SJSA1 (cell line): ENCODE measurements at regions not wholly inside any gene's neighbourhood (a gene's known extent, or its start where the extent isn't known, plus 50 kb on each side); places are given as distances from the start of the nearest gene placed in this dataset.

Experiments
- DNase-seq, 2 experiments: peaks; one replicate each; pipeline ENCODE4 v3.0.0-alpha.2; 2015 to 2020; ENCODE audit warnings: low spot score in 2 of 2, low read depth in 1 of 2
- H3K27ac ChIP-seq: fragments of 250-450 bp; sonication (Bioruptor Pico); 2 replicates; pipeline ENCODE4 v1.5.1; 2020; ENCODE audit warnings: mild to moderate bottlenecking, moderate library complexity
- H3K27me3 ChIP-seq: fragments of 250-450 bp; sonication (Bioruptor Pico); replicated peaks from 2 replicates; pipeline ENCODE4 v1.5.1; 2020; ENCODE audit warnings: mild to moderate bottlenecking, moderate library complexity
- H3K36me3 ChIP-seq: fragments of 250-450 bp; sonication (Bioruptor Pico); 2 replicates; pipeline ENCODE4 v1.5.1; 2020; ENCODE audit warnings: mild to moderate bottlenecking
- H3K4me1 ChIP-seq: fragments of 250-450 bp; sonication (Bioruptor Pico); replicated peaks from 2 replicates; pipeline ENCODE4 v1.6.1; 2021; ENCODE audit warnings: mild to moderate bottlenecking
- H3K4me3 ChIP-seq: fragments of 250-450 bp; sonication (Bioruptor Pico); 2 replicates; pipeline ENCODE4 v1.5.1; 2020; ENCODE audit warnings: mild to moderate bottlenecking
- H3K9me3 ChIP-seq: fragments of 250-450 bp; sonication (Bioruptor Pico); replicated peaks from 2 replicates; pipeline ENCODE4 v1.5.1; 2020; ENCODE audit warnings: mild to moderate bottlenecking

DNA sequence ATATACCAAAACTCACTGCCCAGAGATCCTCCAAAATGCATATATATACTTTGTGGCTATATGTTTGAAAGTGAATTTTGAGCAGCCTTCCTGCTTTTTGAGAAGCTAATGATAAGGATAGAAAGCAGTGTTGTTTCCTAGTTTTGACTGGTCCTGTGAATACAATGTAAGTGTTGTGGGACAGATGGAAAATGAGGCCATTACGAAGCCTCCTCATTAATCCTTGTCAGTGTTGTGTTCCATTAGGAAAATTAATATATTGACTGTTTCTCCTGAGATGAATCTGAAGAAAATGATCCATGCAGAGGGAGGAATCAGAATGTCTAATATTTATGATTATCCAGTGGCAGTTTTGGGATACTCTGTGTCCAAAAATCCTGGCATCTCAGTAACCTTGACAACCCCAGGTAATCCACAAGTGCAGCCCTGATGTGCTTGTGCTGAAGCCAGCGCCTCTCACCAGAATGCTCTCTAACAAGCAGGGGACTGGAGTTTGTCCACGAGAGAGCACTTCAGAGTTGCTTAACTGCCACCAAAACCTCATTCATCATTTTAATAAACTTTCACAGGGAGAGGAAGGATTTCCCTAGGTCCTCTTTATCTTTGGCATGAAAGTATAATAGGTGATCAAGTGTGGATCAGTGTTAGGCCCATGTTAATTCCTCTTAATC is 418.6 kb downstream of the CMPK2 start:
- H3K36me3 ChIP-seq, result no peaks in the 10 kb centered on the region
- no peaks in the 10 kb centered on the region for H3K4me1 ChIP-seq
- H3K9me3 ChIP-seq, result peaks cover 9% of the 10 kb centered on the region; the same call in 1 of the 2 replicates
- H3K27ac ChIP-seq, result no peak overlapping the region
- no peak for DNase-seq
- no peak overlapping the region for H3K4me3 ChIP-seq
- H3K27me3 ChIP-seq, result no peaks in the 10 kb centered on the region

- H3K36me3 ChIP-seq, result no peaks in the 10 kb centered on the region
- no peaks in the 10 kb centered on the region for H3K27me3 ChIP-seq
- DNase-seq, result no peak
- no peak overlapping the region for H3K4me3 ChIP-seq
- H3K9me3 ChIP-seq, result peaks cover 9% of the 10 kb centered on the region; the same call in 1 of the 2 replicates
- no peak overlapping the region for H3K27ac ChIP-seq
- no peaks in the 10 kb centered on the region for H3K4me1 ChIP-seq
Measured at GRCh38 chr2:6448893-6449292, 416.8 kb downstream of the CMPK2 start.

DNA sequence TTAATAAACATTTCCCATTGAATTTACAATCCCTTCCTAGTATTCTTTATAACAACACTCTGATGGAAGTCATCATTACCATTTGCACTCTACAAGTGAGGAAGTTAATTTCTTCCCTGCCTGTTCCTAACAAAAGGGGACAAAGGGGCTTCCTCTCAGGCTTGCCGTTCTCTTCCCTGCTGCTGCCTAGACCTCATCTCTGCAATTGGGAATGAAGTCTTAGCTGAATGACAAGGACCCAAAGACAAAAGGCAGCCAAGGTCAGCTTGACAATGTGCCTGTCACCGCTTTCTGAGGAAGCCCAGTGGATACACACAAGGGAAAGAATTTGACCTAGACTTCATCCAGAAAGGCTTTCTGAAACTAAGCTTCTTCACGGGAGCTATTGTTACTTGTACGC is 416.4 kb downstream of the CMPK2 start:
- no peak for DNase-seq
- H3K4me1 ChIP-seq, result no peaks in the 10 kb centered on the region
- peaks cover 9% of the 10 kb centered on the region; the same call in 1 of the 2 replicates for H3K9me3 ChIP-seq
- H3K4me3 ChIP-seq, result no peak overlapping the region
- no peaks in the 10 kb centered on the region for H3K36me3 ChIP-seq
- no peaks in the 10 kb centered on the region for H3K27me3 ChIP-seq
- H3K27ac ChIP-seq, result no peak overlapping the region

DNA sequence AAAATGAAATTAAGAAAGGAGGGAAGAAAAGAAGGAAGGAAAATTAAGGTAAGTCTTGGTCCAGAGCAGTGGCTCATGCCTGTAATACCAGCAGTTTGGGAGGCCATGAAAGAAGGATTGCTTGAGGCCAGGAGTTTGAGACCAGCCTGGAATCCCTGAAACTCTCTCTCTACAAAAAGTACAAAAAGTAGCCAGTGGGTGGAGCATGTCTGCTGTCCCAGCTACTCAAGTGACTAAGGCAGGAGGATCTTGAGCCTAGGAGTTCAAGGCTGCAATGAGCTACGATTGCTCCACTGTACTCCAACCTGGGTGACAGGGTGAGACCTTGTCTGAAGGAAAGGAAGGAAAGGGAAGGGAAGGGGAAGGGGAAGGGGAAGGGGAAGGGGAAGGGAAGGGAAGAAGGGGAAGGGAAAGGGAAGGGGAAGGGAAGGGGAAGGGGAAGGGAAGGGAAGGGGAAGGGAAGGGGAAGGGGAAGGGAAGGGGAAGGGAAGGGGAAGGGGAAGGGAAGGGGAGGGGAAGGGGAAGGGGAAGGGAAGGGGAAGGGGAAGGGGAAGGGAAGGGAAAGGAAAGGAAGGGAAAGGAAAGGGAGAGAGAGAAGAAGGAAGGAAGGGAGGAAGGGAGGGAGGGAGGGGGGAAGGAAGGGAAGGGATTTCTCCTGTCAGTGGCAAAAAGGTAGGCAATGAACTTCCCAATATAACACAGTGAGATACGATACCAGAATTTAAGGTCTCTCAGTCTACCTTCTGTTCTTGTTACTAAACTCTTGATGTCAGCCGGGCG is 412.8 kb downstream of the CMPK2 start:
- Histone ChIP-seq H3K36me3 (no peaks in the 10 kb centered on the region), H3K27ac (no peak overlapping the region), H3K4me3 (no peak overlapping the region), H3K27me3 (no peaks in the 10 kb centered on the region), H3K9me3 (peaks cover 9% of the 10 kb centered on the region; the same call in 1 of the 2 replicates), H3K4me1 (no peaks in the 10 kb centered on the region)
- no peak for DNase-seq

GRCh38 chr2:6454286-6454990 is 411.3 kb downstream of the CMPK2 start:
- Histone ChIP-seq H3K27me3 (no peaks in the 10 kb centered on the region), H3K36me3 (no peaks in the 10 kb centered on the region), H3K27ac (no peak overlapping the region), H3K4me1 (no peaks in the 10 kb centered on the region), H3K9me3 (peaks cover 9% of the 10 kb centered on the region; the same call in 1 of the 2 replicates), H3K4me3 (no peak overlapping the region)
- no peak for DNase-seq

DNA sequence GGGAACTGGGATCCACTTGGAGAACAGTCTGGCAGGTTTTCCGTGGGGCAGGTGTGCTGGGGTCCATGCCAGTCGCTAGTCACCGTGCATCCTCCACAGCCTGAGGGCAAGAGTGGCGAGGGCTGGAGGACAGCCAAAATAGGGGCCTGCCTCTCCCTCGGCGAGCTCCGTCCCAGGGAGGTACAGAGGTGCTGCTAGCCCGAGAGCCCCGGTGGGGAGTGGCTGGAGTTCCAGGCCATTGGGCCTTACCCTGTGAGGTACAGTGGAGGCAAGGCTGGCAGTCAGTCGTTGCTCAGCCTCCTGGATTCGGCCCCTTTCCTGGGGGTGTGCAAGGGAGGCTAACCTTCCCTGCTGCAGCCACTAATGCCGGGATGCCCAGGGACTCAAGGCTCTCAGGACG is 406.6 kb downstream of the CMPK2 start:
- Histone ChIP-seq H3K27ac (no peak overlapping the region), H3K36me3 (no peaks in the 10 kb centered on the region)

GRCh38 chr2:6470518-6470917 is 395.2 kb downstream of the CMPK2 start:
- no peak for DNase-seq
- H3K4me3 ChIP-seq, result no peak overlapping the region
- H3K9me3 ChIP-seq, result peaks cover 5% of the 10 kb centered on the region; the same call in 1 of the 2 replicates
- H3K4me1 ChIP-seq, result no peaks in the 10 kb centered on the region
- no peak overlapping the region for H3K27ac ChIP-seq
- no peaks in the 10 kb centered on the region for H3K36me3 ChIP-seq
- no peaks in the 10 kb centered on the region for H3K27me3 ChIP-seq

More for the DNA sequence above, 406.6 kb downstream of the CMPK2 start:
- Histone ChIP-seq H3K4me1 (no peaks in the 10 kb centered on the region), H3K27me3 (no peaks in the 10 kb centered on the region), H3K4me3 (no peak overlapping the region), H3K9me3 (no peaks in the 10 kb centered on the region)
- DNase-seq, result no peak

- no peaks in the 10 kb centered on the region for H3K27me3 ChIP-seq
- no peak for DNase-seq
- no peak overlapping the region for H3K27ac ChIP-seq
- H3K4me3 ChIP-seq, result no peak overlapping the region
- peaks cover 5% of the 10 kb centered on the region; the same call in 1 of the 2 replicates for H3K9me3 ChIP-seq
- H3K36me3 ChIP-seq, result no peaks in the 10 kb centered on the region
- H3K4me1 ChIP-seq, result no peaks in the 10 kb centered on the region
Measured at GRCh38 chr2:6471419-6471818, 394.3 kb downstream of the CMPK2 start.

GRCh38 chr2:6474161-6475140 is 391.3 kb downstream of the CMPK2 start:
- Histone ChIP-seq H3K4me1 (no peaks in the 10 kb centered on the region), H3K27ac (no peak overlapping the region), H3K4me3 (no peak overlapping the region), H3K9me3 (peaks cover 6% of the 10 kb centered on the region; the same call in 1 of the 2 replicates), H3K27me3 (no peaks in the 10 kb centered on the region), H3K36me3 (no peaks in the 10 kb centered on the region)
- DNase-seq, result no peak

- Histone ChIP-seq H3K27ac (no peak overlapping the region), H3K9me3 (peaks cover 6% of the 10 kb centered on the region; the same call in 1 of the 2 replicates), H3K4me3 (no peak overlapping the region), H3K4me1 (no peaks in the 10 kb centered on the region), H3K36me3 (no peaks in the 10 kb centered on the region), H3K27me3 (no peaks in the 10 kb centered on the region)
- DNase-seq, result no peak
Measured at GRCh38 chr2:6475155-6475940, 390.4 kb downstream of the CMPK2 start.

DNA sequence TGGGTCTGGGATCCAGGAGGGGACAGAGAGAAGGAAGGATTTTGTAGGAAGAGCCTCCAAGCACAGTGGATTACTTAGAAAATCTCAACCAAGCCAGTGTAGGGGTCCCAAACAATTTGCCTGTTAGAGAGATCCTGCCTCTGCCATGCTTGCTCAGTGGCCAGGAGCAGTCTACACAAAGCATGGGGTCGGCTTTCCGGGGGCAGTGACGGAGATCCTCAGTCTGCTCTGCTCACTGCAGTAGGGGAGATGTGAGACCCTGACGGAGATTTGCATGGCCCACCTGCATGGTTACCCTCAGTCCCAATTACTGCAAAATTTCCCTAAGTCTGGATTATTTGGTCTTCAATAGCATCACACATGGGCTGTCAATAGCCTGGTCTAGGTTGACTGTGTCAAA is 385.2 kb downstream of the CMPK2 start:
- no peaks in the 10 kb centered on the region for H3K27me3 ChIP-seq
- no peak overlapping the region for H3K27ac ChIP-seq
- no peak for DNase-seq
- H3K4me3 ChIP-seq, result no peak overlapping the region
- H3K9me3 ChIP-seq, result 0 out of 2 replicates have a peak, but pooled peaks cover 3% of the 10 kb centered on the region
- H3K4me1 ChIP-seq, result no peaks in the 10 kb centered on the region
- no peaks in the 10 kb centered on the region for H3K36me3 ChIP-seq

DNA sequence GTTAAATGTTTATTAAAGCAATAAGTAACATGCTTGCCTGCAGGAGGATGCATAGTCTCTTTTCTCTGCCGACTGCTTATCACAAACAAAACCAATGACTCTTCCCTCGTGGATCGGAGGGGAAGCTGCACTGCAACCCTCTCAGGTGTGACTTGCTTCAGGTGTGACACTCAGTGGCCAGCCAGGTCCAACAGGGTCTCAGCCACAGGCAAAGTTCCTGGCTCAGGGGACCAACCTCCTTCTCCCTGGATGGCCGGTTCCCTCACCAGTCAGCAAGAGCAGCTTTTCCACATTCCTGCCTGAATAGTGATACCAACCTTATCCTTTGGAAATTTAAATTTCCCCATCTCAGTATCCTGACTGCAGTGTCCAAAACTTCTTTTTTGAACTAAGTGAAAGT is 383.5 kb downstream of the CMPK2 start:
- DNase-seq, result no peak
- no peaks in the 10 kb centered on the region for H3K27me3 ChIP-seq

More for the DNA sequence above, 383.5 kb downstream of the CMPK2 start:
- no peak overlapping the region for H3K27ac ChIP-seq
- peaks cover 3% of the 10 kb centered on the region; the same call in 1 of the 2 replicates for H3K9me3 ChIP-seq
- H3K36me3 ChIP-seq, result no peaks in the 10 kb centered on the region
- H3K4me3 ChIP-seq, result no peak overlapping the region
- no peaks in the 10 kb centered on the region for H3K4me1 ChIP-seq
